GM23248 (cell line): ENCODE measurements at regions not wholly inside any gene's neighbourhood (a gene's known extent, or its start where the extent isn't known, plus 50 kb on each side); places are given as distances from the start of the nearest gene placed in this dataset.
A peak's percentile ranks its signal among the peaks of the same experiment; 100 is the strongest.

Experiments used
- DNase-seq: peaks from one replicate; pipeline ENCODE4 v3.0.0-alpha.2; 2015
- H2AFZ ChIP-seq: fragments of 200-600 bp; sonication (generic); 2 replicates; pipeline ENCODE4 v1.6.1; 2016; ENCODE audit warnings: antibody characterized with exemption
- H3F3A ChIP-seq: fragments of 200-600 bp; sonication (generic); 2 replicates; pipeline ENCODE4 v1.6.1; 2016; ENCODE audit warnings: mild to moderate bottlenecking, antibody characterized with exemption, mixed run types; ENCODE audit not compliant: insufficient read depth
- H3K27ac ChIP-seq: fragments of 200-600 bp; sonication (generic); 2 replicates; pipeline ENCODE4 v1.5.1; 2016; ENCODE audit warnings: mild to moderate bottlenecking
- H3K27me3 ChIP-seq: fragments of 200-600 bp; sonication (generic); replicated peaks from 2 replicates; pipeline ENCODE4 v1.6.1; 2016; ENCODE audit warnings: mild to moderate bottlenecking; ENCODE audit not compliant: insufficient read depth
- H3K36me3 ChIP-seq: fragments of 200-600 bp; sonication (generic); 2 replicates; pipeline ENCODE4 v1.6.1; 2016; ENCODE audit warnings: low read depth, mild to moderate bottlenecking
- H3K4me1 ChIP-seq: fragments of 200-600 bp; sonication (generic); 2 replicates; pipeline ENCODE4 v1.6.1; 2016; ENCODE audit warnings: mild to moderate bottlenecking; ENCODE audit not compliant: insufficient read depth
- H3K4me2 ChIP-seq: fragments of 200-600 bp; sonication (generic); one replicate; pipeline ENCODE4 v1.6.1; 2016; ENCODE audit warnings: mild to moderate bottlenecking; ENCODE audit not compliant: unreplicated experiment
- H3K4me3 ChIP-seq: fragments of 200-600 bp; sonication (generic); 2 replicates; pipeline ENCODE4 v1.5.1; 2016; ENCODE audit warnings: mild to moderate bottlenecking
- H3K79me2 ChIP-seq: fragments of 200-600 bp; sonication (generic); 2 replicates; pipeline ENCODE4 v1.6.1; 2016; ENCODE audit warnings: mild to moderate bottlenecking; ENCODE audit not compliant: insufficient read depth
- H3K9ac ChIP-seq: fragments of 200-600 bp; sonication (generic); 2 replicates; pipeline ENCODE4 v1.6.1; 2016; ENCODE audit warnings: mild to moderate bottlenecking
- H3K9me2 ChIP-seq: fragments of 200-600 bp; sonication (generic); 2 replicates; pipeline ENCODE4 v1.6.1; 2016; ENCODE audit warnings: mixed run types, mild to moderate bottlenecking, moderate library complexity; ENCODE audit not compliant: insufficient read depth
- H3K9me3 ChIP-seq: fragments of 200-600 bp; sonication (generic); one replicate; pipeline ENCODE4 v1.6.1; 2017; ENCODE audit warnings: low read depth
- H4K20me1 ChIP-seq: fragments of 200-600 bp; sonication (generic); 2 replicates; pipeline ENCODE4 v1.6.0; 2016; ENCODE audit not compliant: insufficient read depth
- EZH2 ChIP-seq: fragments of 200-600 bp; sonication (generic); IDR thresholded peaks from 2 replicates; pipeline ENCODE4 v1.6.1; 2018; ENCODE audit warnings: antibody characterized with exemption, mild to moderate bottlenecking; ENCODE audit not compliant: insufficient read depth, poor library complexity, severe bottlenecking
- EZH2phosphoT487 ChIP-seq: fragments of 200-600 bp; sonication (generic); IDR thresholded peaks from 2 replicates; pipeline ENCODE4 v1.6.1; 2018; ENCODE audit warnings: antibody characterized with exemption, moderate library complexity, mild to moderate bottlenecking, low read depth; ENCODE audit not compliant: insufficient read depth
- WGBS, 2 experiments: methylation state at CpG; one replicate each; pipeline ENCODE4 v1.1.6; 2015 to 2017; ENCODE audit warnings: low lambda C conversion rate in 2 of 2, low coverage in 1 of 2; ENCODE audit errors: missing lambda C conversion rate in 2 of 2; 5-methylcytosine and 5-hydroxymethylcytosine counted together
- in situ Hi-C: fragments of 300-500 bp; cut with MboI; formaldehyde crosslinking; loops from 2 replicates; pipeline ENCODE4 v1.15.0; 2020

GRCh38 chr1:219385787-219386427, 212.2 kb downstream of the LYPLAL1 start:
- Histone ChIP-seq H3K27me3 (no peaks in the 10 kb centered on the region), H3K36me3 (no peaks in the 10 kb centered on the region), H3K4me2 (no peak overlapping the region), H3K27ac (no peak overlapping the region), H3K4me3 (no peak overlapping the region), H2AFZ (no peak overlapping the region), H3K9me2 (no peaks in the 10 kb centered on the region), H4K20me1 (no peaks in the 10 kb centered on the region), H3K79me2 (no peaks in the 10 kb centered on the region), H3K4me1 (no peaks in the 10 kb centered on the region), H3F3A (no peaks in the 10 kb centered on the region), H3K9ac (no peak overlapping the region), H3K9me3 (no peaks in the 10 kb centered on the region)
- TF ChIP-seq EZH2: no peak
- no peak for TF ChIP-seq EZH2phosphoT487
- DNase-seq: peak; percentile 69
- 20 to 28% methylated on average over 3 of the region's 3 CpGs for WGBS, 2 experiments
- in situ Hi-C loops: loop anchor here (25.0 kb wide), 2 partner anchors 824 to 1049 kb away; partner anchors contain the start of gene TGFB2

DNA sequence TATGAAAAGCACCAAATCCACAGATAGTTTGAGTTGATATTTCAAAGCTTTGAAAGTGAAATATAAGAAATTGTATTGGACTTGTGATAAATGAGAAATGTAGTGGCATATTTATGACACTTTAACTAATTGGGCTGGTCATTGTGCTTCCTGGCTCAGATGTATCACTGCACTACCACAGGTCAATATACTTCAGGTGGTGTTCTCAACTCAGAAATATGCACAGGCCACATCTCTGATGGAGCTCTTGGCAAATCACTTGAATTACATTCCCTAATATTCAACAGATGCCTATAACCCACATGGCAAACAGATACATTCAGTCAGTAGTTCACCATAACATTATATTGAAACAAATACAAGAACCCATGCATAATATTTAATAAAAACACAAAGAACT, 209.6 kb downstream of the LYPLAL1 start:
- Histone ChIP-seq H2AFZ (no peak overlapping the region), H3K4me2 (no peak overlapping the region), H4K20me1 (no peaks in the 10 kb centered on the region), H3K27me3 (no peaks in the 10 kb centered on the region), H3K79me2 (no peaks in the 10 kb centered on the region), H3K27ac (no peak overlapping the region), H3K4me3 (no peak overlapping the region), H3K9ac (no peak overlapping the region), H3K9me2 (no peaks in the 10 kb centered on the region), H3K36me3 (no peaks in the 10 kb centered on the region), H3K4me1 (no peaks in the 10 kb centered on the region), H3K9me3 (no peaks in the 10 kb centered on the region), H3F3A (no peaks in the 10 kb centered on the region)
- TF ChIP-seq EZH2phosphoT487 (no peak), EZH2 (no peak)
- no peak for DNase-seq
- in situ Hi-C loops: loop anchor here (25.0 kb wide), 2 partner anchors 821 to 1046 kb away; partner anchors contain the start of gene TGFB2

GRCh38 chr1:219381396-219381795, 207.7 kb downstream of the LYPLAL1 start:
- Histone ChIP-seq H3K9me2 (no peaks in the 10 kb centered on the region), H3K27ac (no peak overlapping the region), H3K79me2 (no peaks in the 10 kb centered on the region), H3F3A (no peaks in the 10 kb centered on the region), H3K9ac (no peak overlapping the region), H3K27me3 (no peaks in the 10 kb centered on the region), H4K20me1 (no peaks in the 10 kb centered on the region), H3K36me3 (no peaks in the 10 kb centered on the region), H3K4me3 (no peak overlapping the region), H2AFZ (no peak overlapping the region), H3K4me1 (no peaks in the 10 kb centered on the region), H3K9me3 (no peaks in the 10 kb centered on the region), H3K4me2 (no peak overlapping the region)
- in situ Hi-C loops: loop anchor here (25.0 kb wide), 2 partner anchors 819 to 1044 kb away; partner anchors contain the start of gene TGFB2
- DNase-seq: no peak
- WGBS, 2 experiments: 76 to 86% methylated on average over 1 of the region's 1 CpG
- no peak for TF ChIP-seq EZH2
- TF ChIP-seq EZH2phosphoT487: no peak

- H3K36me3 ChIP-seq: no peaks in the 10 kb centered on the region
- no peaks in the 10 kb centered on the region for H4K20me1 ChIP-seq
- no peak overlapping the region for H3K27ac ChIP-seq
- in situ Hi-C loops: loop anchor here (25.0 kb wide), 2 partner anchors 818 to 1043 kb away; partner anchors contain the start of gene TGFB2
- H3K4me1 ChIP-seq: no peaks in the 10 kb centered on the region
- H3K27me3 ChIP-seq: no peaks in the 10 kb centered on the region
- no peak overlapping the region for H3K4me3 ChIP-seq
- H3F3A ChIP-seq: no peaks in the 10 kb centered on the region
- WGBS, 2 experiments: 80 to 84% methylated on average over 5 of the region's 5 CpGs
- H3K4me2 ChIP-seq: no peak overlapping the region
- no peaks in the 10 kb centered on the region for H3K9me3 ChIP-seq
- no peak for DNase-seq
- TF ChIP-seq EZH2phosphoT487: no peak
- TF ChIP-seq EZH2: no peak
- H3K9ac ChIP-seq: no peak overlapping the region
- H2AFZ ChIP-seq: no peak overlapping the region
- H3K9me2 ChIP-seq: no peaks in the 10 kb centered on the region
- H3K79me2 ChIP-seq: no peaks in the 10 kb centered on the region
Observed at GRCh38 chr1:219380463-219380862, 206.8 kb downstream of the LYPLAL1 start.
